HG03064 (cell line): ENCODE measurements at regions not wholly inside any gene's neighbourhood (a gene's known extent, or its start where the extent isn't known, plus 50 kb on each side); places are given as distances from the start of the nearest gene placed in this dataset.

Experiments used
- ATAC-seq: cut with Tn5 transposase; IDR thresholded peaks from one replicate; pipeline ENCODE4 v1.9.1; 2021; ENCODE audit warnings: low read depth; ENCODE audit not compliant: unreplicated experiment

GRCh38 chr20:57043669-57044268 lies 222.7 kb downstream of the BMP7 start:
- ATAC-seq: no peak

DNA sequence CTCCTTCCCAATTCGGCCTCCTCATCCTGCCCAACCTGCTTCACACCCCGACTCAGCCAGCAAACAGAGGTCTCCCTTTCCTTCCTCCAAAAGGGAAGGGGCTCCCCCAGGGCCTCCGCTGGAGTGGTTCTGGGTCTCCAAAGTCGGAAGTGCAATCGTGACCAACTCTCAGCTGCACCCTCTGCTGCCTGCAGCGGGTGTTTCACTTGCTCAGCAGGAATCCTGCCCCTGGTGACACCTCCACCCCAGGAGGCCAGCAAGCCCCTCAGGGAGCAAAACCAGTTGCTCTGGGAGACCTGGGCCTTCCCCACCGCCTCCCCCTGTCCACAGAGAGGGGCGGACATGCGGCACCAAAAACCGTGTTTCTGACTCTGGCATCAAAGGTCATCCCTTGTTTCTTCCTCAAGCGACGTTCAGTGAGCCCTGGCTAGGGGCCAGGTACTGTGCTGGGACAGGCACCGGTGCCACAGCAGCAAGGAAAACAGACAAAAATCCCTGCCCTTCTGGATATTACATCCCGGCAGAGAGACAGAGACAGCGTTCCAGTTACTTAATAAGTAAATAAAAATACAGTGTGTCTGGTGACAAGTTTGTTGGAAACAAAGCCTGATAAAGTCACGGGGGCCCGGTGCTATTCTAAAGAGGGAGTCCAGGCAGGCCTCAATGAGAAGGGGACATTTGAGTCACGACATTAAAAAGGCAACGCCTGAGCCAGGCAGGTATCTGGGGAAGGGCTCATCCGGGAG lies 219.0 kb downstream of the BMP7 start:
- ATAC-seq: no peak

DNA sequence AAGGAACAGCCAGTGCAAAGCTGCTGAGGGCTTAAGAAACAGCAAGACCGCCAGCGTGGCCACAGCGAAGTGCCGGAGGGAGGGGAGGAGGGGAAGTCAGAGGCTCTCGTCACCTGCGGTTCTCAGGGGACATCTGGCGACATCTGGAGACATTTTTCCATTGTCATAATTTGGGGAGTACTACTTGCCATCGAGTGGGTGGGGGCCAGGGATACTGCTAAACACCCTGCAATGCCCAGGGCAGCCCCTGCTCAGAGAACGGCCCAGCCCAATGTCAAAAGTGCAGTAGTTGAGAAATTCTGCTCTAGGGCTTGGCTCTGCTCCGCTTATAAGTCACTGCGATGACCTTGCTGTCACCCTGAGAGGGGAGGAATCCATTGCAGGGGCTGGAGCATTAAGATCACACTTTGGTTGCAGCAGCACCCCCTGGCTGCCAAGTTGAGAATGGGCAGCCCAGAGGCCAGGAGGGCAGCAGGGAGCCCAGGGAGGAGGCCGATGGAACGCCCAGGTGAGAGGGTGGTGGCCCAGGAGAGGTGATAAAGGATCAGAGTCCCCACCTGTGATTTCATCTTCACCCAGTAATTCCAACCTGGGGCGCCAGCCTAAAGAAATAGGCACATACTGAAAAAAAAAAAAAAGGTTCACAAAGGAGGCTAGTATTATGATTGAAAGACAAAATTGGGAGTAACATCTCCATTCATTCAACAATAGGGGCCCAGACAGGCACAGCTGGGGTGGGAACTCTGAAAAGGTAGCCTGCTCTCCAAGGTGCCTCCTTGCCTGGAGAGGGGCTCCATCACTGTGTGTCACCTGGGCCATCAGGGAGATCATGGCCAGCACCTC lies 218.2 kb downstream of the BMP7 start:
- ATAC-seq: no peak

GRCh38 chr20:57049296-57049695 lies 217.1 kb downstream of the BMP7 start:
- ATAC-seq: no peak

DNA sequence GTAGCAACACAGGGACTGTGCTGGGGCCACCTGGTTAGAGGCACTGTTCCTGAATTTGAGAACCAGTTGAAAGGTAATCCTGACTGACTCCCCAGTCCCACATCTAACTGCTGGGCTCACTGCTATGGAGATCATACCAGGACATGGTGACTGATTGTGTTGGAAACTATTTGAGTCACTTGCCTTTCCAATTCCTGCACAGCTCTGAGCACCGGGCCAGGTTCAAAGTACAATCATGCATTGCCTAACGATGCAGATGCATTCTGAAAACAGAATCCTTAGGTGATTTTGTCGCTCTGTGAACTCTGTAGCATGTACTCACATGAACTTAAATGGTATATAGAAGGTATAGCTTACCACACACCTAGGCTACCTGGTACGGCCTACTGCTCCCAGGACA lies 215.3 kb downstream of the BMP7 start:
- no peak for ATAC-seq

- no peak for ATAC-seq
Measured at GRCh38 chr20:57053067-57053466, 213.4 kb downstream of the BMP7 start.

GRCh38 chr20:57053793-57054552 lies 212.5 kb downstream of the BMP7 start:
- no peak for ATAC-seq

DNA sequence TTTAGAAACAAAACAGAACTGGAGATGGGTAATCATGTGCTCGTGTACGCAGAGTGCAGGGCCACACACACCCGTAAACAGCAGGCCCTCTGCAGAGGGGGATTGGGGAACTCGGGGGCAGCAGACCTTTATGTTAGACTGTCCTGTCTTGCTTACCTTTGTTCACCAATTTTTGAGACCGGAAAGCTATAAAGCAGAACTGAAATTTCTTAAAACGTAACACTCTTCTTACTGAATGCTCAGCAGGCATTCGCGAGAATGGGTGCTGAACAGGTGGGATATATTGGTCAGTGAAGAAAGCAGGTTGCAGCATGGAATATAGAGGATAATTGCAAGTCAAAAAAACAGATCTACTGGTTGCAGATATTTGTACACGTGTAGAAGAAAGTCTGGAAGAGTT lies 211.1 kb downstream of the BMP7 start:
- no peak for ATAC-seq

DNA sequence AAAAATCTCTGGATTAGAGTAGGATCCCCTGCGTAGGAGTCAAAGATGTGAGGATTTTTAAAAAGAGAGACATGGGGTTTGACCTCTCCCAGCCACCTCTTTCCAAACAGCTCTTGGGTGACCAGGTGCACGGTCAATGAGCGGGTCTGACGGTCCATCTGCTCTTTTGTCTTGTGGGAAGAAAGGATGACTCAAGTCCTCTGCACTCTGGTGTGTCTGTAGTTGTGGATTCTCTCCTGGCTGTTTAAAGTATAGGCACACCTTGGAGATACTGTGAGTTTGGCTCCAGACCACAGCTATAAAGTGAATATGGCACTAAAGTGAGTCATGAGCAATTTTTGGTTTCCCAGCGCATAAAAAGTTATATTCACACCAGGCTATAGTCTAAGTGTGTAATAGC lies 209.8 kb downstream of the BMP7 start:
- ATAC-seq: no peak

GRCh38 chr20:57059055-57059596 lies 207.3 kb downstream of the BMP7 start:
- ATAC-seq: no peak

- no peak for ATAC-seq
Measured at GRCh38 chr20:57060407-57061050, 205.9 kb downstream of the BMP7 start.

GRCh38 chr20:57061051-57061900 lies 205.2 kb downstream of the BMP7 start:
- no peak for ATAC-seq

GRCh38 chr20:57062241-57062640 lies 204.2 kb downstream of the BMP7 start:
- ATAC-seq: no peak

GRCh38 chr20:57062696-57063270 lies 203.7 kb downstream of the BMP7 start:
- no peak for ATAC-seq

DNA sequence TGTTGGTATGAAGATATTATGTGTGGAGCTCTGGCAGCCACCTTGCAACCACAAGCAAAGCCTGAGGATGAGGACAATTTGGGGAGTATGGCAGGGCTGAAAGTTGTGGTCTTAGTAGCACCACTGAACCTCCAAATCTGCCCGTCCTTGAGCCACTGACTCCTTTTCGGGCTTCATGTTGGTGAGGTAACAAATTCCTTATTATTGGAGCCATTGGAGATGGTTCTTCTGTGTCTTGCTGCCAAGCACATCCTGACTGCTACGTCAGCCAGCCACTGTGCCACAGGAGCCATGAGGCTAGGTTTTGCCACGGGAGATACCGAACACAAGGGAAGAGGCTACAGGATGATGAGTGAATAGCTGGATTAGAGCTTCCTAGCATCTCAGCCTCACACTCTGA lies 201.6 kb downstream of the BMP7 start:
- no peak for ATAC-seq

- no peak for ATAC-seq
Measured at GRCh38 chr20:57065646-57066045, 200.8 kb downstream of the BMP7 start.

- ATAC-seq: no peak
Measured at GRCh38 chr20:57066126-57066900, 200.1 kb downstream of the BMP7 start.

- no peak for ATAC-seq
Measured at GRCh38 chr20:57069442-57069841, 197.0 kb downstream of the BMP7 start.
